Karpas-422 (cell line): ENCODE measurements at regions not wholly inside any gene's neighbourhood (a gene's known extent, or its start where the extent isn't known, plus 50 kb on each side); places are given as distances from the start of the nearest gene placed in this dataset.
"Not testable (repeated sequence)": the region's sequence is repeated elsewhere in the genome, so short reads cannot be mapped to it uniquely, and the experiment has no call there.

Source experiments
- DNase-seq: peaks from one replicate; pipeline ENCODE4 v3.0.0-alpha.2; 2015
- H2AFZ ChIP-seq: fragments of 200-600 bp; sonication (generic); 2 replicates; pipeline ENCODE4 v1.6.1; 2014; ENCODE audit warnings: antibody characterized with exemption, low read length, mixed read lengths
- H3K27ac ChIP-seq: fragments of 200-600 bp; sonication (generic); 2 replicates; pipeline ENCODE4 v1.5.1; 2014; ENCODE audit warnings: mild to moderate bottlenecking, low read length, moderate library complexity
- H3K27me3 ChIP-seq: fragments of 200-600 bp; sonication (generic); 2 replicates; pipeline ENCODE4 v1.6.1; 2014; ENCODE audit warnings: low read length, mixed read lengths
- H3K36me3 ChIP-seq: fragments of 200-600 bp; sonication (generic); 2 replicates; pipeline ENCODE4 v1.6.1; 2014; ENCODE audit warnings: low read length, mixed read lengths; ENCODE audit not compliant: insufficient read depth
- H3K4me1 ChIP-seq: fragments of 200-600 bp; sonication (generic); 2 replicates; pipeline ENCODE4 v1.6.1; 2014; ENCODE audit warnings: mild to moderate bottlenecking, low read length, mixed read lengths
- H3K4me2 ChIP-seq: fragments of 200-600 bp; sonication (generic); 2 replicates; pipeline ENCODE4 v1.6.1; 2014; ENCODE audit warnings: low read length, low read depth, mild to moderate bottlenecking; ENCODE audit not compliant: poor library complexity, severe bottlenecking
- H3K4me3 ChIP-seq: fragments of 200-600 bp; sonication (generic); 2 replicates; pipeline ENCODE4 v1.5.1; 2014; ENCODE audit warnings: mild to moderate bottlenecking, antibody characterized with exemption, low read length, mixed read lengths
- H3K79me2 ChIP-seq: fragments of 200-600 bp; sonication (generic); 2 replicates; pipeline ENCODE4 v1.6.1; 2014; ENCODE audit warnings: mild to moderate bottlenecking, low read length, mixed read lengths
- H3K9ac ChIP-seq: fragments of 200-600 bp; sonication (generic); 2 replicates; pipeline ENCODE4 v1.6.0; 2014; ENCODE audit warnings: low read length
- H3K9me2 ChIP-seq: fragments of 200-600 bp; sonication (generic), shearing (Covaris generic); replicated peaks from 2 replicates; pipeline ENCODE4 v1.6.0; 2014; ENCODE audit warnings: mild to moderate bottlenecking, low read length, moderate library complexity; ENCODE audit not compliant: insufficient read depth
- H3K9me3 ChIP-seq: fragments of 300-700, 200-600 bp; sonication (generic); 2 replicates; pipeline ENCODE4 v1.6.1; 2014; ENCODE audit warnings: low read length, mixed read lengths
- H4K20me1 ChIP-seq: fragments of 200-600 bp; sonication (generic); 2 replicates; pipeline ENCODE4 v1.6.1; 2014; ENCODE audit warnings: mild to moderate bottlenecking, antibody characterized with exemption, low read length, low read depth; ENCODE audit not compliant: insufficient read depth

GRCh38 chr11:10978198-10978597 is 120.3 kb upstream of the ZBED5 start:
- peaks cover 7% of the 10 kb centered on the region for H3K4me1 ChIP-seq
- no peak overlapping the region for H3K4me2 ChIP-seq
- H3K27ac ChIP-seq: no peak overlapping the region
- no peak overlapping the region for H3K9ac ChIP-seq
- H3K4me3 ChIP-seq: no peak overlapping the region
- H4K20me1 ChIP-seq: no peaks in the 10 kb centered on the region
- H3K36me3 ChIP-seq: no peaks in the 10 kb centered on the region
- H3K9me3 ChIP-seq: no peaks in the 10 kb centered on the region
- H3K79me2 ChIP-seq: no peaks in the 10 kb centered on the region
- no peak for DNase-seq
- no peaks in the 10 kb centered on the region for H3K27me3 ChIP-seq
- no peaks in the 10 kb centered on the region for H3K9me2 ChIP-seq
- no peak overlapping the region for H2AFZ ChIP-seq

GRCh38 chr11:10975287-10975721 is 117.5 kb upstream of the ZBED5 start:
- no peak overlapping the region for H2AFZ ChIP-seq
- H3K9me2 ChIP-seq: no peaks in the 10 kb centered on the region
- H3K9me3 ChIP-seq: no peaks in the 10 kb centered on the region
- no peak overlapping the region for H3K4me3 ChIP-seq
- H4K20me1 ChIP-seq: no peaks in the 10 kb centered on the region
- H3K36me3 ChIP-seq: no peaks in the 10 kb centered on the region
- no peak overlapping the region for H3K9ac ChIP-seq
- peaks cover 7% of the 10 kb centered on the region for H3K4me1 ChIP-seq
- no peak overlapping the region for H3K4me2 ChIP-seq
- no peaks in the 10 kb centered on the region for H3K79me2 ChIP-seq
- H3K27me3 ChIP-seq: no peaks in the 10 kb centered on the region
- H3K27ac ChIP-seq: no peak overlapping the region
- DNase-seq: no peak

GRCh38 chr11:10973416-10973815 is 115.6 kb upstream of the ZBED5 start:
- no peaks in the 10 kb centered on the region for H3K36me3 ChIP-seq
- no peak overlapping the region for H3K4me2 ChIP-seq
- no peaks in the 10 kb centered on the region for H3K9me3 ChIP-seq

GRCh38 chr11:10970926-10971325 is 113.1 kb upstream of the ZBED5 start:
- DNase-seq: no peak
- H3K4me1 ChIP-seq: no peaks in the 10 kb centered on the region
- H3K9ac ChIP-seq: no peak overlapping the region
- H3K27me3 ChIP-seq: no peaks in the 10 kb centered on the region
- H4K20me1 ChIP-seq: no peaks in the 10 kb centered on the region
- no peak overlapping the region for H3K4me2 ChIP-seq
- no peaks in the 10 kb centered on the region for H3K9me2 ChIP-seq
- H3K79me2 ChIP-seq: no peaks in the 10 kb centered on the region
- no peaks in the 10 kb centered on the region for H3K9me3 ChIP-seq
- H3K36me3 ChIP-seq: no peaks in the 10 kb centered on the region
- H3K27ac ChIP-seq: no peak overlapping the region
- no peak overlapping the region for H2AFZ ChIP-seq
- no peak overlapping the region for H3K4me3 ChIP-seq

More at GRCh38 chr11:10973416-10973815, 115.6 kb upstream of the ZBED5 start:
- H3K9me2 ChIP-seq: no peaks in the 10 kb centered on the region
- DNase-seq: no peak
- no peak overlapping the region for H2AFZ ChIP-seq
- H3K79me2 ChIP-seq: no peaks in the 10 kb centered on the region
- H3K9ac ChIP-seq: no peak overlapping the region
- H3K27ac ChIP-seq: no peak overlapping the region
- H3K4me3 ChIP-seq: no peak overlapping the region
- H3K27me3 ChIP-seq: no peaks in the 10 kb centered on the region
- no peaks in the 10 kb centered on the region for H4K20me1 ChIP-seq
- no peaks in the 10 kb centered on the region for H3K4me1 ChIP-seq

- H4K20me1 ChIP-seq: no peaks in the 10 kb centered on the region
Measured at GRCh38 chr11:10969387-10969786, 111.5 kb upstream of the ZBED5 start.

GRCh38 chr11:10956884-10957283 is 99.0 kb upstream of the ZBED5 start:
- DNase-seq: peak; percentile 12
- H3K9ac ChIP-seq, H3K36me3 ChIP-seq, H2AFZ ChIP-seq, H3K9me3 ChIP-seq, H4K20me1 ChIP-seq, H3K27me3 ChIP-seq, H3K27ac ChIP-seq, H3K4me3 ChIP-seq, H3K9me2 ChIP-seq, H3K79me2 ChIP-seq, H3K4me2 ChIP-seq: not testable (repeated sequence)
- peaks cover 11% of the 10 kb centered on the region for H3K4me1 ChIP-seq

More at GRCh38 chr11:10969387-10969786, 111.5 kb upstream of the ZBED5 start:
- no peak overlapping the region for H3K4me2 ChIP-seq
- H3K9me2 ChIP-seq: no peaks in the 10 kb centered on the region
- no peak overlapping the region for H3K27ac ChIP-seq
- H3K9me3 ChIP-seq: no peaks in the 10 kb centered on the region
- H3K4me3 ChIP-seq: no peak overlapping the region
- H3K9ac ChIP-seq: no peak overlapping the region
- no peaks in the 10 kb centered on the region for H3K79me2 ChIP-seq
- no peaks in the 10 kb centered on the region for H3K36me3 ChIP-seq
- H3K27me3 ChIP-seq: no peaks in the 10 kb centered on the region
- DNase-seq: no peak
- H2AFZ ChIP-seq: no peak overlapping the region
- H3K4me1 ChIP-seq: no peaks in the 10 kb centered on the region

- H3K9ac ChIP-seq: no peak overlapping the region
- no peak overlapping the region for H2AFZ ChIP-seq
- peak; percentile 40 for DNase-seq
- 0 out of 2 replicates have a peak, but pooled peaks cover 2% of the 10 kb centered on the region for H3K9me3 ChIP-seq
- no peak overlapping the region for H3K27ac ChIP-seq
- H3K27me3 ChIP-seq: peaks cover 3% of the 10 kb centered on the region; the same call in 1 of the 2 replicates
- peaks cover 11% of the 10 kb centered on the region for H3K4me1 ChIP-seq
- no peaks in the 10 kb centered on the region for H3K79me2 ChIP-seq
- H4K20me1 ChIP-seq: no peaks in the 10 kb centered on the region
- no peaks in the 10 kb centered on the region for H3K9me2 ChIP-seq
- no peaks in the 10 kb centered on the region for H3K36me3 ChIP-seq
- H3K4me2 ChIP-seq: peak overlapping the region; percentile 23
- no peak overlapping the region for H3K4me3 ChIP-seq
Measured at GRCh38 chr11:10955616-10956015, 97.8 kb upstream of the ZBED5 start.

GRCh38 chr11:10954184-10954583 is 96.3 kb upstream of the ZBED5 start:
- Histone ChIP-seq H3K4me1 (peaks cover 11% of the 10 kb centered on the region), H3K9ac (no peak overlapping the region), H3K36me3 (no peaks in the 10 kb centered on the region), H3K9me3 (0 out of 2 replicates have a peak, but pooled peaks cover 2% of the 10 kb centered on the region), H4K20me1 (no peaks in the 10 kb centered on the region), H2AFZ (no peak overlapping the region), H3K79me2 (no peaks in the 10 kb centered on the region), H3K27me3 (peaks cover 3% of the 10 kb centered on the region; the same call in 1 of the 2 replicates), H3K4me2 (no peak overlapping the region), H3K4me3 (no peak overlapping the region), H3K9me2 (no peaks in the 10 kb centered on the region), H3K27ac (no peak overlapping the region)
- peak; percentile 32 for DNase-seq

- H3K9me2 ChIP-seq: no peaks in the 10 kb centered on the region
- H3K4me1 ChIP-seq: peaks cover 11% of the 10 kb centered on the region
Measured at GRCh38 chr11:10952872-10953271, 95.0 kb upstream of the ZBED5 start.

More at GRCh38 chr11:10952872-10953271, 95.0 kb upstream of the ZBED5 start:
- Histone ChIP-seq H3K79me2 (no peaks in the 10 kb centered on the region), H3K27ac (no peak overlapping the region), H3K27me3 (no peaks in the 10 kb centered on the region), H3K4me3 (no peak overlapping the region), H3K9me3 (no peaks in the 10 kb centered on the region), H4K20me1 (no peaks in the 10 kb centered on the region), H3K4me2 (no peak overlapping the region), H3K36me3 (no peaks in the 10 kb centered on the region), H2AFZ (no peak overlapping the region), H3K9ac (no peak overlapping the region)
- DNase-seq: peak; percentile 11
